ENCODE measurements at regions not wholly inside any gene's neighbourhood (a gene's known extent, or its start where the extent isn't known, plus 50 kb on each side); places are given as distances from the start of the nearest gene placed in this dataset.

GRCh38 chr1:116454940-116455339, 81.9 kb downstream of the ATP1A1 start:
- ATAC-seq (replicated peaks) = no peak
- Mint-ChIP-seq H3K9me3 (no peaks in the 10 kb centered on the region), H3K27me3 (no peaks in the 10 kb centered on the region), H3K36me3 (ENCODE audit: low read depth) (no peaks in the 10 kb centered on the region), H3K4me1 (no peaks in the 10 kb centered on the region), H3K4me3 (no peak overlapping the region), H3K27ac (peak overlapping the region; percentile 9)

GRCh38 chr1:116455509-116455908, 82.5 kb downstream of the ATP1A1 start:
- H3K9me3 Mint-ChIP-seq = no peaks in the 10 kb centered on the region
- no peak overlapping the region for H3K27ac Mint-ChIP-seq
- no peaks in the 10 kb centered on the region for H3K27me3 Mint-ChIP-seq
- H3K36me3 Mint-ChIP-seq (ENCODE audit: low read depth) = no peaks in the 10 kb centered on the region
- no peak overlapping the region for H3K4me3 Mint-ChIP-seq
- ATAC-seq (replicated peaks) = no peak
- H3K4me1 Mint-ChIP-seq = no peaks in the 10 kb centered on the region

- H3K9me3 Mint-ChIP-seq = no peaks in the 10 kb centered on the region
- H3K36me3 Mint-ChIP-seq (ENCODE audit: low read depth) = no peaks in the 10 kb centered on the region
- H3K4me3 Mint-ChIP-seq = no peak overlapping the region
- ATAC-seq (replicated peaks) = no peak
- no peak overlapping the region for H3K27ac Mint-ChIP-seq
- no peaks in the 10 kb centered on the region for H3K4me1 Mint-ChIP-seq
- no peaks in the 10 kb centered on the region for H3K27me3 Mint-ChIP-seq
Measured at GRCh38 chr1:116457946-116458604, 85.0 kb downstream of the ATP1A1 start.

GRCh38 chr1:116458695-116459094, 85.7 kb downstream of the ATP1A1 start:
- Mint-ChIP-seq H3K36me3 (ENCODE audit: low read depth) (no peaks in the 10 kb centered on the region), H3K27me3 (no peaks in the 10 kb centered on the region), H3K4me1 (no peaks in the 10 kb centered on the region), H3K4me3 (no peak overlapping the region), H3K27ac (no peak overlapping the region), H3K9me3 (no peaks in the 10 kb centered on the region)
- ATAC-seq (replicated peaks) = no peak

GRCh38 chr1:116460261-116460660, 87.2 kb downstream of the ATP1A1 start:
- Mint-ChIP-seq H3K36me3 (ENCODE audit: low read depth) (no peaks in the 10 kb centered on the region), H3K27me3 (no peaks in the 10 kb centered on the region), H3K4me3 (no peak overlapping the region), H3K4me1 (no peaks in the 10 kb centered on the region), H3K9me3 (no peaks in the 10 kb centered on the region), H3K27ac (no peak overlapping the region)
- ATAC-seq (replicated peaks) = no peak

GRCh38 chr1:116460783-116461376, 87.8 kb downstream of the ATP1A1 start:
- Mint-ChIP-seq H3K36me3 (ENCODE audit: low read depth) (no peaks in the 10 kb centered on the region), H3K27ac (no peak overlapping the region), H3K9me3 (no peaks in the 10 kb centered on the region), H3K27me3 (no peaks in the 10 kb centered on the region), H3K4me1 (no peaks in the 10 kb centered on the region), H3K4me3 (no peak overlapping the region)
- no peak for ATAC-seq (replicated peaks)

- no peak for ATAC-seq (replicated peaks)
- no peaks in the 10 kb centered on the region for H3K4me1 Mint-ChIP-seq
- H3K4me3 Mint-ChIP-seq = no peak overlapping the region
- peaks cover 2% of the 10 kb centered on the region for H3K9me3 Mint-ChIP-seq
- no peaks in the 10 kb centered on the region for H3K36me3 Mint-ChIP-seq (ENCODE audit: low read depth)
- peaks cover 2% of the 10 kb centered on the region for H3K27me3 Mint-ChIP-seq
- no peak overlapping the region for H3K27ac Mint-ChIP-seq
Measured at GRCh38 chr1:116461723-116462122, 88.7 kb downstream of the ATP1A1 start.

- H3K4me3 Mint-ChIP-seq = no peak overlapping the region
- peaks cover 4% of the 10 kb centered on the region for H3K27me3 Mint-ChIP-seq
- H3K36me3 Mint-ChIP-seq (ENCODE audit: low read depth) = no peaks in the 10 kb centered on the region
- no peak for ATAC-seq (replicated peaks)
- H3K9me3 Mint-ChIP-seq = peaks cover 4% of the 10 kb centered on the region
- no peak overlapping the region for H3K27ac Mint-ChIP-seq
- no peaks in the 10 kb centered on the region for H3K4me1 Mint-ChIP-seq
Measured at GRCh38 chr1:116462722-116463121, 89.7 kb downstream of the ATP1A1 start.

GRCh38 chr1:116463730-116464129, 90.7 kb downstream of the ATP1A1 start:
- Mint-ChIP-seq H3K9me3 (peaks cover 4% of the 10 kb centered on the region), H3K36me3 (ENCODE audit: low read depth) (no peaks in the 10 kb centered on the region)

More at GRCh38 chr1:116463730-116464129, 90.7 kb downstream of the ATP1A1 start:
- Mint-ChIP-seq H3K4me3 (no peak overlapping the region), H3K27ac (no peak overlapping the region), H3K27me3 (peaks cover 4% of the 10 kb centered on the region), H3K4me1 (no peaks in the 10 kb centered on the region)
- ATAC-seq (replicated peaks) = no peak
